ENCODE measurements at regions not wholly inside any gene's neighbourhood (a gene's known extent, or its start where the extent isn't known, plus 50 kb on each side); places are given as distances from the start of the nearest gene placed in this dataset.

- intact Hi-C loops (cut with DNase I) = no loop called here
- H3K4me3 ChIP-seq = no peak overlapping the region
- no peaks in the 10 kb centered on the region for H3K9me3 ChIP-seq
- no peaks in the 10 kb centered on the region for H3K4me1 ChIP-seq
- no peaks in the 10 kb centered on the region for H3K36me3 ChIP-seq
- TF ChIP-seq, protein P1, sequence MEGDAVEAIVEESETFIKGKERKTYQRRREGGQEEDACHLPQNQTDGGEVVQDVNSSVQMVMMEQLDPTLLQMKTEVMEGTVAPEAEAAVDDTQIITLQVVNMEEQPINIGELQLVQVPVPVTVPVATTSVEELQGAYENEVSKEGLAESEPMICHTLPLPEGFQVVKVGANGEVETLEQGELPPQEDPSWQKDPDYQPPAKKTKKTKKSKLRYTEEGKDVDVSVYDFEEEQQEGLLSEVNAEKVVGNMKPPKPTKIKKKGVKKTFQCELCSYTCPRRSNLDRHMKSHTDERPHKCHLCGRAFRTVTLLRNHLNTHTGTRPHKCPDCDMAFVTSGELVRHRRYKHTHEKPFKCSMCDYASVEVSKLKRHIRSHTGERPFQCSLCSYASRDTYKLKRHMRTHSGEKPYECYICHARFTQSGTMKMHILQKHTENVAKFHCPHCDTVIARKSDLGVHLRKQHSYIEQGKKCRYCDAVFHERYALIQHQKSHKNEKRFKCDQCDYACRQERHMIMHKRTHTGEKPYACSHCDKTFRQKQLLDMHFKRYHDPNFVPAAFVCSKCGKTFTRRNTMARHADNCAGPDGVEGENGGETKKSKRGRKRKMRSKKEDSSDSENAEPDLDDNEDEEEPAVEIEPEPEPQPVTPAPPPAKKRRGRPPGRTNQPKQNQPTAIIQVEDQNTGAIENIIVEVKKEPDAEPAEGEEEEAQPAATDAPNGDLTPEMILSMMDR (IDR thresholded peaks at IDR 0.05) = no peak
- no peak for TF ChIP-seq POLR2A (IDR thresholded peaks at IDR 0.05)
- no peak overlapping the region for H3K27ac ChIP-seq
- no peak for DNase-seq
- 87 to 88% methylated on average over 1 of the region's 1 CpG for WGBS, 2 donors
- H3K27me3 ChIP-seq = no peaks in the 10 kb centered on the region
These were observed 69.8 kb downstream of the GPR88 start for GRCh38 chr1:100607628-100608240.

- no peak overlapping the region for H3K27ac ChIP-seq
- no peak overlapping the region for H3K4me3 ChIP-seq
- WGBS, 2 donors = 85 to 87% methylated on average over 3 of the region's 3 CpGs
- no peaks in the 10 kb centered on the region for H3K4me1 ChIP-seq
- no peak for TF ChIP-seq POLR2A (IDR thresholded peaks at IDR 0.05)
- TF ChIP-seq, protein P1 (IDR thresholded peaks at IDR 0.05) = no peak
- no peaks in the 10 kb centered on the region for H3K36me3 ChIP-seq
- intact Hi-C loops (cut with DNase I) = no loop called here
- H3K9me3 ChIP-seq = no peaks in the 10 kb centered on the region
- DNase-seq = no peak
- no peaks in the 10 kb centered on the region for H3K27me3 ChIP-seq
These were observed 71.9 kb downstream of the GPR88 start for GRCh38 chr1:100609849-100610248.

DNA sequence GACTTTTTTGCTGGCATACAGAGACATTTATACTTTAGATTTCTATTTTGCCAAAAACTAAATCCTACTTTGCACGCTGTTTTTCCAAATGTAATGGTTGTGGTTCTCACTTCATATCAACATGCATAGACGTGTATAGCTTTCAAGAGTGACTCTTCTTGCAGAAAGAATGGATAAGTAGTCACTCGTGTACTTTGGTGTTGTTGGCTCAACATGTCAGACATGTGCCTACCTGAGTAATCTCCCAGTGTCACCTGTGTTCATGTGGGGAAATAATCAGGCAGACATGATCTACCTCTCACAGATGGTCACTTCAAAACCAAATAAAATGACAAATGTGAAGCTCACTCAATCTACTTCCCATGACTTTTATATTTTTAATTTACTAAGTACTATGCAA is 73.1 kb downstream of the GPR88 start:
- H3K27me3 ChIP-seq = no peaks in the 10 kb centered on the region
- H3K4me3 ChIP-seq = no peak overlapping the region
- TF ChIP-seq, protein P1 (IDR thresholded peaks at IDR 0.05) = no peak
- TF ChIP-seq POLR2A (IDR thresholded peaks at IDR 0.05) = no peak
- DNase-seq = no peak
- H3K27ac ChIP-seq = no peak overlapping the region
- intact Hi-C loops (cut with DNase I) = no loop called here
- WGBS, 2 donors = 37 to 46% methylated on average over 3 of the region's 3 CpGs
- no peaks in the 10 kb centered on the region for H3K4me1 ChIP-seq
- no peaks in the 10 kb centered on the region for H3K36me3 ChIP-seq
- H3K9me3 ChIP-seq = no peaks in the 10 kb centered on the region

- Histone ChIP-seq H3K4me1 (no peaks in the 10 kb centered on the region), H3K4me3 (no peak overlapping the region), H3K9me3 (no peaks in the 10 kb centered on the region), H3K27me3 (no peaks in the 10 kb centered on the region), H3K27ac (no peak overlapping the region), H3K36me3 (no peaks in the 10 kb centered on the region)
- WGBS, 2 donors = 83 to 95% methylated on average over 3 of the region's 3 CpGs
- no peak for TF ChIP-seq POLR2A (IDR thresholded peaks at IDR 0.05)
- TF ChIP-seq, protein P1 (IDR thresholded peaks at IDR 0.05) = no peak
- intact Hi-C loops (cut with DNase I) = no loop called here
- no peak for DNase-seq
These were observed 74.6 kb downstream of the GPR88 start for GRCh38 chr1:100612540-100612939.

DNA sequence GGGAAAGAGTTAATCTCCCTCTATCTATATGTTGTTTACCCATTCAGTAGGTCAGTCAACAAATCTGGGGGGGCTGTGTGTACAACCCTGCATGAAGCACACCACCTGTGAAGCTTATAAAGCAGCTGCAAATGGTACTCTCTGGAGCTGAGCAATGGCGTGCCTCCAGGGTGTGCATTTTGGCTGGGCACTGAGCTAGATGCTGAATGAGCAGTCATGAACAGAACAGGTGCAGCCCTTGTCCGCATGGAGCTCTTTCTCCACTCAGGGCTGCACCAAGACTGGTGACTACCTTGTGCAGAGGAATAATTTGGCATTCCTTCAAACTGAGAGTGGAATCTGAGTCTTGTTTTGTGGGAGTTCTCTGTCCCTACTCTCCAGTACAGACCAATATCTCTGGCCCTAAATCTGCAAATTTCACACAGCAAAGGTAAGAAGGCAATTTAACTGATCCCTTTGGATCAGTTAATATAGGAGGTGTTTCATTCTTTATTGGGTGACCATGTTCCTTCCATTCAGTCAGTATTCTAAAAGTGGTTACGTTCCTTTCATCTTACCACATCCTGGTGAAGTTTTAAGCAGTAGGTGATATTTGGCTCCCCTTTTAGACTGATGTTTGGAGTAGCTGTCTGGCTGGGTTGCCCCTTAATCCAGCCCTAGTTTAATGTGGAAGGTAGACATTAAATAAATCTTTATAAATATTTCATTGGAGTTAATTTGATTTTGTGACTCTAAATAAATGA is 76.0 kb downstream of the GPR88 start:
- no peak for DNase-seq
- Histone ChIP-seq H3K27me3 (no peaks in the 10 kb centered on the region), H3K4me3 (no peak overlapping the region), H3K36me3 (no peaks in the 10 kb centered on the region), H3K9me3 (no peaks in the 10 kb centered on the region), H3K4me1 (no peaks in the 10 kb centered on the region), H3K27ac (no peak overlapping the region)
- WGBS, 2 donors = 76% methylated on average over 3 of the region's 3 CpGs
- intact Hi-C loops (cut with DNase I) = no loop called here
- TF ChIP-seq POLR2A (IDR thresholded peaks at IDR 0.05) = no peak
- TF ChIP-seq, protein P1 (IDR thresholded peaks at IDR 0.05) = no peak
